Stomach (tissue), 8 donors: ENCODE measurements at regions not wholly inside any gene's neighbourhood (a gene's known extent, or its start where the extent isn't known, plus 50 kb on each side); places are given as distances from the start of the nearest gene placed in this dataset.

Experiments
- DNase-seq, 2 donors: peaks; one replicate each; pipeline versions ENCODE4 v3.0.0 to v3.0.0-alpha.2; 2013 to 2019
- H3K27ac ChIP-seq, 5 donors: fragments of 200-600 bp in 4 of 5; sonication (generic) in 4 of 5; one replicate each; pipeline ENCODE4 v1.5.1; 2013 to 2019; ENCODE audit warnings: mild to moderate bottlenecking in 1 of 5, moderate library complexity in 1 of 5
- H3K27me3 ChIP-seq, 3 donors: fragments of 200-600 bp; sonication (generic); one replicate each; pipeline ENCODE4 v1.5.1; 2017 to 2019; ENCODE audit warnings: mixed run types in 1 of 3
- H3K36me3 ChIP-seq, 4 donors: fragments of 200-600 bp; sonication (generic); 1 replicate in 3 of 4; 2 replicates in 1 of 4; pipeline ENCODE4 v1.5.1; 2016 to 2019
- H3K4me1 ChIP-seq, 4 donors: fragments of 200-600 bp; sonication (generic); one replicate each; pipeline ENCODE4 v1.5.1; 2016 to 2019
- H3K4me3 ChIP-seq, 4 donors: fragments of 200-600 bp; sonication (generic) in 3 of 4; one replicate each; pipeline ENCODE4 v1.5.1; 2016 to 2019; ENCODE audit warnings: mild to moderate bottlenecking in 1 of 4
- H3K9me3 ChIP-seq, 4 donors: fragments of 200-600 bp; sonication (generic); one replicate each; pipeline ENCODE4 v1.5.1; 2016 to 2019
- CTCF ChIP-seq, 7 experiments: fragments of 450-650 bp in 4 of 7; fragments of 200-600 bp in 3 of 7; sonication (generic) in 3 of 7; IDR thresholded peaks; one replicate each; pipeline ENCODE4 v1.5.1; 2016 to 2019; ENCODE audit warnings: antibody characterized with exemption in 7 of 7, control low read depth in 2 of 7, mild to moderate bottlenecking in 1 of 7
- EP300 ChIP-seq: sonication (generic); formaldehyde crosslinking; IDR thresholded peaks from one replicate; pipeline ENCODE4 v1.6.1; 2017; ENCODE audit warnings: antibody characterized with exemption
- POLR2A ChIP-seq, 4 donors: fragments of 450-650 bp; IDR thresholded peaks; one replicate each; pipeline ENCODE4 v1.6.1; 2016; ENCODE audit warnings: antibody characterized with exemption in 4 of 4, control low read depth in 2 of 4, mild to moderate bottlenecking in 1 of 4, moderate library complexity in 1 of 4
- POLR2AphosphoS5 ChIP-seq, 3 donors: sonication (generic); formaldehyde crosslinking; IDR thresholded peaks; one replicate each; pipeline ENCODE4 v1.6.1; 2016; ENCODE audit warnings: antibody characterized with exemption in 3 of 3
- WGBS, 5 donors: extraction: QIAGEN DNeasy Blood & Tissue Kit in 3 of 5; methylation state at CpG; one replicate each; pipeline versions ENCODE4 v1.1.5 to v1.1.7; 2013 to 2018; 5-methylcytosine and 5-hydroxymethylcytosine counted together
- intact Hi-C: fragments of 100-400 bp; cut with DNase I; formaldehyde crosslinking; loops from one replicate; pipeline ENCODE4 v1.15.1; 2023; ENCODE audit warnings: low total_unique reads
- donor health status: healthy with polysubstance abuse.
- donor health status: Bipolar disorder and iron deficiency.
- donor health status: healthy.

GRCh38 chrX:46258356-46258755 is 286.9 kb downstream of the ZNF674 start:
- no peak overlapping the region for H3K27ac ChIP-seq
- H3K36me3 ChIP-seq, result no peaks in the 10 kb centered on the region
- no peak overlapping the region for H3K4me3 ChIP-seq
- H3K27me3 ChIP-seq, result no peaks in the 10 kb centered on the region
- intact Hi-C loops, result no loop called here
- WGBS, 5 donors, result 40 to 57% (median 50%) methylated on average over 1 of the region's 1 CpG
- no peaks in the 10 kb centered on the region for H3K9me3 ChIP-seq
- DNase-seq, result no peak
- no peaks in the 10 kb centered on the region for H3K4me1 ChIP-seq
- TF ChIP-seq POLR2A (IDR thresholded peaks at IDR 0.05) (no peak), POLR2AphosphoS5 (IDR thresholded peaks at IDR 0.05) (no peak), CTCF (IDR thresholded peaks at IDR 0.05) (no peak), EP300 (no peak)

GRCh38 chrX:46257451-46257879 is 287.8 kb downstream of the ZNF674 start:
- Histone ChIP-seq H3K36me3 (no peaks in the 10 kb centered on the region), H3K4me3 (no peak overlapping the region), H3K27me3 (no peaks in the 10 kb centered on the region), H3K27ac (no peak overlapping the region), H3K4me1 (no peaks in the 10 kb centered on the region), H3K9me3 (no peaks in the 10 kb centered on the region)
- intact Hi-C loops, result no loop called here
- TF ChIP-seq CTCF (IDR thresholded peaks at IDR 0.05) (no peak), POLR2A (IDR thresholded peaks at IDR 0.05) (no peak), EP300 (no peak), POLR2AphosphoS5 (IDR thresholded peaks at IDR 0.05) (no peak)
- DNase-seq, result no peak
- WGBS, 5 donors, result 62 to 82% (median 74%) methylated on average over 4 to 5 of the region's 5 CpGs

GRCh38 chrX:46256875-46257274 is 288.3 kb downstream of the ZNF674 start:
- TF ChIP-seq CTCF (IDR thresholded peaks at IDR 0.05) (no peak), EP300 (no peak), POLR2AphosphoS5 (IDR thresholded peaks at IDR 0.05) (no peak), POLR2A (IDR thresholded peaks at IDR 0.05) (no peak)
- 83 to 100% (median 94%) methylated on average over 1 of the region's 1 CpG for WGBS, 5 donors

GRCh38 chrX:46255046-46255445 is 290.2 kb downstream of the ZNF674 start:
- WGBS, 5 donors, result 79 to 100% (median 90%) methylated on average over 1 of the region's 1 CpG
- intact Hi-C loops, result no loop called here
- Histone ChIP-seq H3K27ac (no peak overlapping the region), H3K4me1 (no peaks in the 10 kb centered on the region), H3K4me3 (no peak overlapping the region), H3K36me3 (no peaks in the 10 kb centered on the region), H3K27me3 (no peaks in the 10 kb centered on the region), H3K9me3 (no peaks in the 10 kb centered on the region)
- no peak for DNase-seq
- TF ChIP-seq CTCF (IDR thresholded peaks at IDR 0.05), result no peak
- TF ChIP-seq EP300, result no peak
- no peak for TF ChIP-seq POLR2AphosphoS5 (IDR thresholded peaks at IDR 0.05)
- TF ChIP-seq POLR2A (IDR thresholded peaks at IDR 0.05), result no peak

More at GRCh38 chrX:46256875-46257274, 288.3 kb downstream of the ZNF674 start:
- no peaks in the 10 kb centered on the region for H3K36me3 ChIP-seq
- H3K4me3 ChIP-seq, result no peak overlapping the region
- H3K9me3 ChIP-seq, result no peaks in the 10 kb centered on the region
- intact Hi-C loops, result no loop called here
- no peak for DNase-seq
- no peaks in the 10 kb centered on the region for H3K27me3 ChIP-seq
- no peak overlapping the region for H3K27ac ChIP-seq
- no peaks in the 10 kb centered on the region for H3K4me1 ChIP-seq
